ENCODE measurements at regions not wholly inside any gene's neighbourhood (a gene's known extent, or its start where the extent isn't known, plus 50 kb on each side); places are given as distances from the start of the nearest gene placed in this dataset.

- no peak for ATAC-seq (replicated peaks)
- H3K27ac Mint-ChIP-seq, result no peak overlapping the region
- no peak overlapping the region for H3K4me3 Mint-ChIP-seq
- H3K27me3 Mint-ChIP-seq, result no peaks in the 10 kb centered on the region
- H3K9me3 Mint-ChIP-seq, result peaks cover 8% of the 10 kb centered on the region
- H3K4me1 Mint-ChIP-seq, result no peaks in the 10 kb centered on the region
- no peaks in the 10 kb centered on the region for H3K36me3 Mint-ChIP-seq (ENCODE audit: low read depth)
Observed at GRCh38 chr5:8280711-8281363, 411.9 kb downstream of the MTRR start.

- H3K4me3 Mint-ChIP-seq, result no peak overlapping the region
- no peak for ATAC-seq (replicated peaks)
- no peaks in the 10 kb centered on the region for H3K36me3 Mint-ChIP-seq (ENCODE audit: low read depth)
- no peaks in the 10 kb centered on the region for H3K4me1 Mint-ChIP-seq
- peaks cover 4% of the 10 kb centered on the region for H3K9me3 Mint-ChIP-seq
- no peak overlapping the region for H3K27ac Mint-ChIP-seq
- no peaks in the 10 kb centered on the region for H3K27me3 Mint-ChIP-seq
Observed at GRCh38 chr5:8288334-8288733, 419.4 kb downstream of the MTRR start.

GRCh38 chr5:8288897-8289516, 420.1 kb downstream of the MTRR start:
- no peaks in the 10 kb centered on the region for H3K27me3 Mint-ChIP-seq
- no peak for ATAC-seq (replicated peaks)

GRCh38 chr5:8289779-8290178, 420.8 kb downstream of the MTRR start:
- no peaks in the 10 kb centered on the region for H3K36me3 Mint-ChIP-seq (ENCODE audit: low read depth)
- H3K4me3 Mint-ChIP-seq, result no peak overlapping the region
- H3K4me1 Mint-ChIP-seq, result no peaks in the 10 kb centered on the region
- ATAC-seq (replicated peaks), result no peak
- no peak overlapping the region for H3K27ac Mint-ChIP-seq
- peaks cover 4% of the 10 kb centered on the region for H3K9me3 Mint-ChIP-seq
- no peaks in the 10 kb centered on the region for H3K27me3 Mint-ChIP-seq

More at GRCh38 chr5:8288897-8289516, 420.1 kb downstream of the MTRR start:
- Mint-ChIP-seq H3K36me3 (ENCODE audit: low read depth) (no peaks in the 10 kb centered on the region), H3K4me1 (no peaks in the 10 kb centered on the region), H3K27ac (no peak overlapping the region), H3K9me3 (peaks cover 4% of the 10 kb centered on the region), H3K4me3 (no peak overlapping the region)

GRCh38 chr5:8290721-8291120, 421.8 kb downstream of the MTRR start:
- no peak overlapping the region for H3K27ac Mint-ChIP-seq
- no peak for ATAC-seq (replicated peaks)
- no peaks in the 10 kb centered on the region for H3K36me3 Mint-ChIP-seq (ENCODE audit: low read depth)
- no peaks in the 10 kb centered on the region for H3K27me3 Mint-ChIP-seq
- H3K9me3 Mint-ChIP-seq, result peaks cover 9% of the 10 kb centered on the region
- H3K4me1 Mint-ChIP-seq, result no peaks in the 10 kb centered on the region
- H3K4me3 Mint-ChIP-seq, result no peak overlapping the region

GRCh38 chr5:8291641-8292040, 422.7 kb downstream of the MTRR start:
- H3K4me3 Mint-ChIP-seq, result no peak overlapping the region

GRCh38 chr5:8295141-8295540, 426.2 kb downstream of the MTRR start:
- no peaks in the 10 kb centered on the region for H3K36me3 Mint-ChIP-seq (ENCODE audit: low read depth)
- no peak overlapping the region for H3K4me3 Mint-ChIP-seq
- no peak for ATAC-seq (replicated peaks)
- H3K27ac Mint-ChIP-seq, result no peak overlapping the region
- H3K4me1 Mint-ChIP-seq, result no peaks in the 10 kb centered on the region
- no peaks in the 10 kb centered on the region for H3K27me3 Mint-ChIP-seq
- peaks cover 12% of the 10 kb centered on the region for H3K9me3 Mint-ChIP-seq

More at GRCh38 chr5:8291641-8292040, 422.7 kb downstream of the MTRR start:
- no peak for ATAC-seq (replicated peaks)
- H3K36me3 Mint-ChIP-seq (ENCODE audit: low read depth), result no peaks in the 10 kb centered on the region
- no peak overlapping the region for H3K27ac Mint-ChIP-seq
- H3K9me3 Mint-ChIP-seq, result peaks cover 15% of the 10 kb centered on the region
- H3K27me3 Mint-ChIP-seq, result no peaks in the 10 kb centered on the region
- no peaks in the 10 kb centered on the region for H3K4me1 Mint-ChIP-seq

- Mint-ChIP-seq H3K4me3 (no peak overlapping the region), H3K27me3 (no peaks in the 10 kb centered on the region), H3K9me3 (peaks cover 21% of the 10 kb centered on the region), H3K36me3 (ENCODE audit: low read depth) (no peaks in the 10 kb centered on the region), H3K27ac (no peak overlapping the region), H3K4me1 (no peaks in the 10 kb centered on the region)
- no peak for ATAC-seq (replicated peaks)
Observed at GRCh38 chr5:8299716-8300115, 430.8 kb downstream of the MTRR start.

- no peaks in the 10 kb centered on the region for H3K27me3 Mint-ChIP-seq
- H3K36me3 Mint-ChIP-seq (ENCODE audit: low read depth), result no peaks in the 10 kb centered on the region
- no peak for ATAC-seq (replicated peaks)
- no peaks in the 10 kb centered on the region for H3K4me1 Mint-ChIP-seq
- H3K27ac Mint-ChIP-seq, result no peak overlapping the region
- H3K9me3 Mint-ChIP-seq, result peaks cover 23% of the 10 kb centered on the region
- H3K4me3 Mint-ChIP-seq, result no peak overlapping the region
Observed at GRCh38 chr5:8304341-8304740, 435.4 kb downstream of the MTRR start.

GRCh38 chr5:8306288-8306896, 437.4 kb downstream of the MTRR start:
- no peaks in the 10 kb centered on the region for H3K4me1 Mint-ChIP-seq
- H3K27me3 Mint-ChIP-seq, result no peaks in the 10 kb centered on the region
- H3K27ac Mint-ChIP-seq, result no peak overlapping the region
- no peaks in the 10 kb centered on the region for H3K36me3 Mint-ChIP-seq (ENCODE audit: low read depth)
- ATAC-seq (replicated peaks), result no peak
- peaks cover 22% of the 10 kb centered on the region for H3K9me3 Mint-ChIP-seq
- H3K4me3 Mint-ChIP-seq, result no peak overlapping the region

GRCh38 chr5:8314965-8315364, 446.0 kb downstream of the MTRR start:
- no peak overlapping the region for H3K4me3 Mint-ChIP-seq
- no peaks in the 10 kb centered on the region for H3K4me1 Mint-ChIP-seq
- no peak overlapping the region for H3K27ac Mint-ChIP-seq
- H3K27me3 Mint-ChIP-seq, result no peaks in the 10 kb centered on the region
- ATAC-seq (replicated peaks), result no peak
- H3K9me3 Mint-ChIP-seq, result peaks cover 3% of the 10 kb centered on the region
- H3K36me3 Mint-ChIP-seq (ENCODE audit: low read depth), result no peaks in the 10 kb centered on the region

GRCh38 chr5:8316608-8317280, 447.8 kb downstream of the MTRR start:
- Mint-ChIP-seq H3K4me3 (no peak overlapping the region), H3K9me3 (peaks cover 3% of the 10 kb centered on the region), H3K4me1 (no peaks in the 10 kb centered on the region), H3K27me3 (no peaks in the 10 kb centered on the region), H3K36me3 (ENCODE audit: low read depth) (no peaks in the 10 kb centered on the region), H3K27ac (no peak overlapping the region)
- no peak for ATAC-seq (replicated peaks)

- Mint-ChIP-seq H3K9me3 (peaks cover 3% of the 10 kb centered on the region), H3K27me3 (no peaks in the 10 kb centered on the region), H3K4me3 (no peak overlapping the region), H3K4me1 (no peaks in the 10 kb centered on the region), H3K27ac (no peak overlapping the region), H3K36me3 (ENCODE audit: low read depth) (no peaks in the 10 kb centered on the region)
- no peak for ATAC-seq (replicated peaks)
Observed at GRCh38 chr5:8317335-8317734, 448.4 kb downstream of the MTRR start.

- H3K27ac Mint-ChIP-seq, result no peak overlapping the region
- peaks cover 3% of the 10 kb centered on the region for H3K9me3 Mint-ChIP-seq
- H3K27me3 Mint-ChIP-seq, result no peaks in the 10 kb centered on the region
- ATAC-seq (replicated peaks), result no peak
- no peak overlapping the region for H3K4me3 Mint-ChIP-seq
- no peaks in the 10 kb centered on the region for H3K4me1 Mint-ChIP-seq
- H3K36me3 Mint-ChIP-seq (ENCODE audit: low read depth), result no peaks in the 10 kb centered on the region
Observed at GRCh38 chr5:8320244-8320643, 451.3 kb downstream of the MTRR start.

GRCh38 chr5:8321272-8321671, 452.3 kb downstream of the MTRR start:
- no peaks in the 10 kb centered on the region for H3K36me3 Mint-ChIP-seq (ENCODE audit: low read depth)
- no peak overlapping the region for H3K27ac Mint-ChIP-seq
- H3K27me3 Mint-ChIP-seq, result no peaks in the 10 kb centered on the region
- no peak for ATAC-seq (replicated peaks)
- H3K4me1 Mint-ChIP-seq, result no peaks in the 10 kb centered on the region
- H3K4me3 Mint-ChIP-seq, result no peak overlapping the region
- peaks cover 3% of the 10 kb centered on the region for H3K9me3 Mint-ChIP-seq
